Fibroblast of skin of abdomen (primary cell): ENCODE measurements at regions not wholly inside any gene's neighbourhood (a gene's known extent, or its start where the extent isn't known, plus 50 kb on each side); places are given as distances from the start of the nearest gene placed in this dataset.
A peak's percentile ranks its signal among the peaks of the same experiment; 100 is the strongest.

ENCODE experiments used
- DNase-seq: peaks from one replicate; pipeline ENCODE4 v3.0.0-alpha.2; 2013

DNA sequence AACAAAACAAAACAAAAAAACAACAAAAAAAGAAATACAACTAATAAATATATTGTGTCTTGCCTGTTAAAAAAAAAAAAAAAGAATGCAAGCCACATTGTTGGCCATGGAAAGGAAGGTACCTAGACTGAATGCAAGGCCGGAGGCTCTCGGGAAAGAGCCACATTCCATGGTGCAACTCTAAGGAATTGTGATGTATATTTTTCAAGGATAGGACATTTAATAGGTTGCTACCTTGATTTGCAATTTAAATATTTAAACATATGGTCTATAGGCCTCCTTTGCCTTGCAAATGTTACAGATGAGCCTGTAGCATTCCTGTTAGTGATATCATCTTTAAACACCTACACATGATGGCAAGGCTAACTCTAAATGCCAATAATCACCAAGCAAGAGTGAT is 650.9 kb downstream of the TOX3 start:
- no peak for DNase-seq

DNA sequence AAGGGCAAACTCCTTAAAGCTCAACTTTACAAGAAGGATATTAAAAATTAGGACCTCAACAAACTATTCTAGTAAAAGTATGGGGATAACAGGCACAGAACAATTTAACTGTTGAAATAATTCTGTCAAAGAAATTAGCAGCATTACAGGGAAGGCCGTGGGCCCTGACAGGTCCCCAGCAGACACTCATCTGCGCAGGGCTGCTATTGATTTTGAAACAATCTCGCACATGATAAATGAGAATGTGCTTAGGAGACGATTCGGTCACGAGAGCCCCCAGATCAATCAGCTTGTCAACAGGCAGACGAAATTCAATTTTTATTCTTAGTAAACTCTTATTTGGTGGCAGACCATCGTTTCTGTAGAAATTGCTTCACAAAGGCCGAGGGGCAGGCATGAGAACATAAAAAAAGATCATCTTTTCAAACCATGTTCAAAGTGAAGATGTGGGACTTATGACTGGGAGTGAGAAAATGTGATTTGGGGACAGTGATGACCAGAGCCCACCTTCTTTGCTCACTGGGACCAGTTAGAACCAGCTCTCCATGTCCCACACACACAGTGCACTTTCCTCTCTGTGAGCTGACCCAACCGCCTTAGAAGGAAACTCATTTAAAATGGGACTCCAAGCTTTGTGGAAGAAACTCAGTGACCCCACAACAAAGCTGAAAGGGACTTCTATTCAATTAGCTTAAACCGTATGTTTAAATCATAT is 654.5 kb downstream of the TOX3 start:
- DNase-seq = no peak

DNA sequence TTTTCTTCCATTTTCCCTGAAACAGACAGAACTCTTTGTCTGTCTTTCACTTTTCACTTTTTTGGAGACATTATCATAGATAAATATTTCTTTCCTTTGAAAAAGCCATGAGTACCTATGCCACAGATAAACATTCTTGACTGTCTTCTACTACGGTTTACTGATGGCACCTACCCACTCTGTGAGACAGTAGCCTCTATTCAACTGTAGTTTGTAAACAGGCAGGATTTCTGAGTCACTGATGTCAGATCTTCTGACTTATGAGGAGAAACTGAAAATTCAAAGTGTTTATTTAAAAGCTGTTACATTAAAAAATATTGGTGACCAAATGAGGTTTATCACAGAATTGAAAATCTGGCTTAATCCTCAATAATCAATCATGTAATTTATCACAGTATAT is 658.4 kb downstream of the TOX3 start:
- no peak for DNase-seq

DNA sequence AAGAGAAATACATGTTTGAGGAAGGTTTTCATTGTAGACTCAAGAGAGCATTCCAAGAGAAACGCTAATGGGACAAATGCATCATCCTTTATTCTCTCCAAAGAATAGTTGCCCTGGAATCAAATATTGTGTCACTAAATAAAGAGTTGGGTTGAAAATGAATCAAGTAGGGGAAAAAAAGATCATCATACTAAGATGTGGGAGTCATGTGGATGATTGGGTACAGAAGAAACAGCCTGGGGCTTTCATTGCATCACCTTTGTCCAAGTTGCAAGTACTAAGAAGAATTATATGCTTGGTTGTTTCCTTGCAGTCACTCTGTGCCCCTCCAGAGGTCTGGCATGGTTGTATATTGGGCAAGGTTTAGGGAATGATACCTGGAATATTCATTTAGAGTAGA is 658.9 kb downstream of the TOX3 start:
- DNase-seq = no peak

DNA sequence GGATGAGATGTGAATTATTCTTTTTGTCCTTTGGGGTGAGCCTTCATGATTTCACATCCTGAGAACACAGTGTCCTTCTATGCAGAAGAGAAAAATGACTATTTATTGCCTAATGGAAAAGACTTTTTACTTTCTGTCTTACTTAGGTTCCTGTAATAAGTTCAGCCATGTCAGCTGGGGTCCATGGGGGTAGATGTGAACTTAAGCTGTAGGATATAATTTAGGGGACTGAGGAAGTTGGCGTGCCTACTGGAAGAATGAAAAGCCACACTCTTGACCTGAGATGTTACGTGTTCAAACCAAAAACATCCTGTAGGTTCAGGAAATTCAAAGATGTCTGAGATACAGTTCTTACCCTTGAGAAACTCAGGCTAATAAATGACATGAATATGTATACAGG is 660.5 kb downstream of the TOX3 start:
- no peak for DNase-seq

DNA sequence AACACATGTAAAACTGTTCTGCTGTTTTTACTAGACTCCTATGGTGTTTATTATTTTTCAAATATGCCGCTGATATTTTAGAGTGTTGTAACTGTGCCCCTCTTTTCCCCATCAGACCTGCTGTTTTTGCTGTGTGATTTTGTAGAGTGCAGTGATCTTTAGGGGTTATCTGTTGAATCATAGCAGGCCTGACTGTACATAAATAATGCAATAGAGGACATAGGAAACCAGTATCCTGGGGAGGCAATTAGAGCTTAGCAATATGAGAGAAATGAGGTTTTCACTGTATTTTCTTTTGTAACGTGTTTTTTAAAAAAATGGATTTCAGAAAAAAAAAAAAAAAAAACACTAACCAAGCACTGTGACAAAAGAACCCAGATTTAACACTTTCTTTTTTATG is 662.2 kb downstream of the TOX3 start:
- no peak for DNase-seq

DNA sequence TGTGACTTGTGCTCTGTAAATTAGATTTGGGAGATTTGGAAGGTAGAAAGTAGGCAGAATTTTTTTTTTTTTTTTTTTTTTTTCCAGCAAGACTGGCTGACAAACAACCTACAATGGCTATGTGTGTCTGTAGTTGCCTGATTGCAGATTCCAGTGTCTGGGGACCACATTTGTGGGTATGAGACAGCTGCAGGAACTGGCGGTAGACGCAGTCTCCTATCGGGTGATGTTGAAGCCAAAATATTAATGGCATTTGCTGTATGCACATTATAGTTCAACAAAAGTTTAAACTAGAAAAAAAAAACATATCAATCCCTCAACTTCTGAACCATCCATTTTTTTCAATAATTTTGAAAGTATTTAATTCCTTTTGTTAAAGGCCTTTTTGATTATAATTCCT is 665.2 kb downstream of the TOX3 start:
- DNase-seq = peak; percentile 76

DNA sequence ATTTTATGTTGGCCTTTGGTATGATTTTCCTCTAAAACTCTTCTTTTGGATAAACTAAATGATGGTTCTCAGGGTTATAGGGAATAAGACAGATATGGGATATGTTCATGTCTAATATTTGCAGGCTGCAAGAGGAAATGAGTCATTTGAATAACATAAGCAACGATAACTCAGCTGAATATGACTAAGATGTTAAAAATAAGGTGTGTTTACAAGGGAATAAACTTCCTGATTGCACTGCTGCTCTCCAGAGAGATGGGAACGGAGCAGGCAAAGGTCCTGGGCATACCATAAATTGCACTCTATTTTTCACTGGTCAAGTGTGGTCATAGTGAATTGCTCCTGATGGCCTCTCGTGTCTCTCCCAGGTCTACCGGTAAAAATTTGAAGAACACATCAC is 666.2 kb downstream of the TOX3 start:
- DNase-seq = peak; percentile 65

DNA sequence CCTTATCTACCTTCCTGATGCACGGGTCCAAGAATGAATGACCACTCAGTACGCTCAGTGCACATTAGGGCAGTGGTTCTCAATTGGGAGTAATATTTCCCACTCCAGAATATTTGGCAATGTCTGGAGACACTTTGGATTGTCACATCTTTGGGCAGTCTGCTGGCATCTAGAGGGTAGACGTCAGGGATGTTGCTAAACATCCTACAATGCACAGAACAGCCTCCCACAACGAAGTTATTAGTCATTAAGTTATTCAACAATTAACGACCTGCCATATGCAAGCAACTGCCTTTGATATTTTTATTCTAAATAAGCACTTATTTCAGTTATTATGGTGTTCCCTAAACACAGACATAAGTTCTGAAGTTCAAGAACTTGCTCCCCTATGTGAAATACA is 669.3 kb downstream of the TOX3 start:
- no peak for DNase-seq

DNA sequence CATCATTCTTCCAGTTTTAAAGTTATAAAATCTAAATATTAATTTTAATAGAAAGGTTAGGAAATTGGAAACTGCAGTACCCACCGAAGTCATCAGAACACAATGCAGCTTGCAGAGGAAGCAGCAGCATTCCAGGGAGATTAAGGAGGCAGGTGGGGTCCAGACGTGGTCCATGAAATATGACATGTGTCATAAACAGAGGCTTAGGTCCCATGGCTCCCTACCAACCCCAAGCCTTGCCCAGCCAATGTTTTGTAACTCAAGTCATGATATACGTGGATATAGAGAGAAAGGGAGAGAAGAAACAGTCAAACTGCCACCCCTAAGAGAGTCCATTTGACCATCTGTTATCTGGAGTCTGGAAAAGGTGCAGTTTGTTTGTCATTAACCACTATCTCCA is 670.0 kb downstream of the TOX3 start:
- DNase-seq = peak; percentile 38

DNA sequence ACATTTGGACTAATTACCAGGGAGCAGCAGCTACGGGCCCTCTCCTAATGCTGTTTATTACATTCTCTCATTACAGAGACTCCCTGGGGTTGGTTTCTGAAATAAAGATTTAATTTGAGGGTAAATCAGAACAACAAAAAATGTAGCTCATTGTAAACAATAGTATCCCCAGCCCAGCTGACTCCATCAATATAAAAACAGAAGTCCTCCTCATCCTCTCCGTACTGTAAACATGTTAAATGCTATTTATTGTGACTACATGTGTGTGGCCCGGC is 670.4 kb downstream of the TOX3 start:
- no peak for DNase-seq

DNA sequence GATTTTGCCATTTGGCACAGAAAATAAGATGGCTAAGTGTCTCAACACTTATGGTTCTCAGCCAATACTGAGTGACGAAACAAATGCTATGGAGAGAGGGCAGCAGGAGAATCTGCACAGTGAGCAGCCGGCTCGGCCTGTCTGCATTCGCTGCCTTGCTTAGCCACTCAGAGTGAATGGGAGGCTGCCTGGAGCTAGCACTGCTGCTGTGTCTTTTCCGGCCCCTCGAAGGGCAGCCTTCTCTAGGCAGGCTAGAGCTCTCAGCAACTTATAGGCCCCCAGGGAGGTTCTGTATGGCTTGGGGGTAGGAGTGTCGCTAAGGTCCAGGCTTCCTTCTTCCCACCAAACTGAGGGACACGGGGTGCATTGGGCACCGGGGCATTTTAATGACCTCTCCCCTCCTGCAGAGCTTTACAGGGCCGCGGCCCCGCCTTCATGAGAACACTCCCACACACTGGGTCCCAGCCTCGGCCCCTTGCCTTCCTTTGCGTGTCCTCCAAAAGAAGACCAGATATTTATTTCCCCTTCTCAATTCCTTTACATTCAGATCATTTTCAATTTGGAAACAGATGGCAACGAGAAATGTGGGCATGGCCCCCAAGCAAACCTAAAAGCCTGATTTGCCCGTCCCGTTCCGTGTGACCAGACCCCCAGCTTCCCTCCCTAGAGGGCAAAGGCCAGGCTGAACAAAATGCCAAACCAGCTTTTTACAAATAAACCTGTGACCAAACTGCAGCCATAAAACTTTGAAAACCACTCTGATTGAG is 670.9 kb downstream of the TOX3 start:
- no peak for DNase-seq

DNA sequence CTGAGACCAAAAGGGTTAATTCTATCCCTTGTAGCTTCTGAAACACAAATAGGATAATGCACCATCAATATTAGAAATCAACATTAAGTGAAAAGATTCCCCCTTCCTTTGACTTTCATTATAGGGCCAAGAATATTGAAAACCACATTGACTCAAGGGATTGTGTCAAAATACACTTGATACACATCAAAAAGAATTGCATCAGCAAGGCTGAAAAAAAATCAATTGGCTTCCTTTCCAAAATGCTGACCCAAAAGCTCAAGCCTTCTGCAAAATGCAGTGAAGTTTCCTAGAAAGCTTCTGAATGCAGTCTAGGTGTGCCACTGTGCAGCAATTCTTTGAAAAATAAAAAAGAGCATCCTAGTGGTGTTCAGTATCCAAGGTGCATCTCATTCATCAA is 674.4 kb downstream of the TOX3 start:
- DNase-seq = no peak

DNA sequence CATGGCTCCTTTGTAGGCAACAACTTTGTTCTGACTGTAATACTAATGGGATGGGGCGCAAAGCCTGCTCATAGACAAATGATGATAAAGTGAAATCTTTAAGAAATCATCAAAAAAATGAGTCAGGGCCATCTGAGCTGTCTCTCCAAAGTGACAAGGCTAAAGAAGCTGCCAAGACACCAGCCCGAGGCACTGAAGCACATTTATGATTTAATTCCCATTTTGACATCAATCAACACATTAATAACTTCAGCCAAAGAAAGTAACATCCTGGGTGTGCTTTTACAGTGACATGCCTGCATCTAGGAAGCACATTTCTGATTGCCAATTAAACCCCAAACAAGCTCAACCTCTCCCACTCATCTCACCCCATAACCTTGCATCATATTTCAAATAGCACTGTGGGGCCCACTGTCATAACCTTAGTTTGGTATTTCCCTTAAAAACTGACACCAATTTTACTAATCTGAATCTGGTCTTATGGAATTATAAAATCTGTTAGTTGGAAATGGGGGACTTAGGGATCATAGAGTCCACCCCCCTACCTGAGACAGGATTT is 676.6 kb downstream of the TOX3 start:
- DNase-seq = no peak

DNA sequence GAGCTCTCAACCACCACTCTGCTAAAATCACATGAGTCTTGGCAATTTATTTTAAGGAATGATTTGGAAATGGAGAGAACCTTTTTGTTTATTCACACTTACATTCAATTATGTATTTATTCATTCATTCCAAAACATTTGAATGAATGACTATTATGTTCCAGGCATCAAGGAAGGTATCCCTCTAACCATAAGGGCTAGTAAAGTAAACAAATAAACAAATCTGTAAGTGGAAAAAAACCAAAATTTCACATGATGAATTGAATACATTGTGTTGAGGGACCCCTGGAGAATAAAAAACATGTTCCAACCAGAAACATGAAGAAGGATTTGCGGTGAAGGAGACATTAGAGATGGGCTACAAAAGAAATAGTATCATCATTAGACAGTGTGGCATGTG is 677.8 kb downstream of the TOX3 start:
- DNase-seq = no peak

DNA sequence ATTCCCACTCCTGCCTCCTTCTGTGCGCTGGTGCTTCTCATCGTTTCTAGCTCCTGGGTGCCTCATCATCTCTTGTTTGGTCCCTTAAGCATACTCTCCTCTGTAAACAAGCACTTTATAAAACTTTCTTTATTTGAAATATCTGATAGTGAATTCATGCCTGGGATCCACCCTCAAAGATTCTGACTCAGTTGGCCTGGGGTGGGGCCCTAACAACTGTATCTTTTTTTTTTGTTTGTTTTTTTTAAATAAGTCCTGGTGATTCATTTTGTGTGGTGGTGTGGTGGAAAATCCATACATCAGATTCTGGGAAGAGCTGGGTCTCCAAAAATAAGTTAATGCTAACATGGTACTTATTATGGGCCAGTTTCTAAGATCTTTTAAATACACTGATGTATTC is 678.3 kb downstream of the TOX3 start:
- no peak for DNase-seq

DNA sequence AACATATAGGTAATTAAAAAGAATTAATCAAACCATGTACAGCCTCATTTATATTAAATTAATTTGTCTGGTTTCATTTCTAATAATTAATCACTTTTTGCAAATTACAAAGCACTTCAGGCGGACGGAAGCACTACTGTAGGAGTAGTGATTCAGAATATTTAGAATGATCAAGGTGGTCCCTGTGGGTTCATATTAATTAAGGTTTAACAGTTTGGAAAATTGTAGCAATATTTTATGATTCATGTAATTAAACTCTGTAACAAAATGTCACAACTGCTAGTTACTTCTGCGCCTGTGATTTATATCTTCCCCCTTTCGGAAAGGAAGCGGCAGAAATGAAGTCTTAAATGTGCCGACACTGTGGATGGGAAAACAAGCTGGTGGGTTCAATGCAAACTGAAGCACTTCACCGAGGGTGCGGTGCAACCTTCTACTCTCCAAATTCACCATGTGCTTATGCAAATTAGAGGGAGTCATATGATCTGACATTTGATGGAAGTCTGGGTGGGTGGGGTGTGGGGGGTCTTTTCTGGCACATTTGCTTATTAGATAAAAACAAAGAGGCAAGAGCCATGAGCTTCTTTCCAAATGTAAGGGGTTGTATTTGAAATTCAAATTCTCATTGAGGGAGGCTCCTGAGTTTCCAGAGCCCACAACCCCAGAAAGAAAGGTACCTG is 679.4 kb downstream of the TOX3 start:
- no peak for DNase-seq

DNA sequence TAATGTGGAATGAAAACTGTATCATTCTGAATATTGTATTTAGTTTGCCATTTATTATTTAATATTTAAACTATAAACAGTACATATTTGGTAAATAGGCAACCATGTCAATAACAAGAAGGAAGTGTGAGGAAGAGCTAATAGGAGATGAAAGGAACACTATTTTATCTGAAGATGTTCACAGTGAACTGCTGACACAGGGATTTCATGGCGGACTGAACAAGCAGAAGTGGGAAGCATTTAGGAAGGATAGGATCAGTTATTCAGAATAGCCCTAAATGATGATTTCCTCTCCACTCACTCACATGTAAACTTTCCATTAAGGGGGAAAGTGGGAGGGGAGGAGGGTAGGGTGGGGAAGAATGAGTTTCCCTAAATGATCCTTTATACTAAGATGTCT is 682.4 kb downstream of the TOX3 start:
- DNase-seq = no peak

DNA sequence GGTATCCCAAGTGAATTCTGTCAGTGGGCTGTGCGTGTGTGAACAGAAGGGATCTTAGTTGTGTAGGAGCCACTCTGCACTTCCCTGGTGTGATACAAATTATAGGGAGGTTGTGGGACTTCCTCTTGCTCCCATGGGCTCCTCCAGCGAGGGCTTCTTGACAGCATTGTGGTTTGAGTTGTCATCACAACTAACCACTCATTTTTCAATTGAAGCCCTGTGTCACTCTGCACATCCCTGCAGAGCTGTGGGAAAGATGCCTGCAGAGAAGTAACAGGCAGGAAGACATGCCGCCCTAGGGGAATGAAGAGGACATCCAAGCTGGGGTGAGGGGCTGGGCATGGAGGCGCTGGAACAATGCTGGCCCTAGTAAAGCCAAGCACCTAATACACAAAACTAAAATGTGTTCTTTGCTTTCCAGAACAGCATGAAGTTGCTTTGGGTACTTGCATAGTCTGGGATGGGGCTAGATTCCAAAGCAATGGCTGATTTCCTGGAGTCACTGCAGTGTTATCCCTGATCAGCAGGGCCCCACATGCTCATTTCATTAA is 692.5 kb downstream of the TOX3 start:
- peak; percentile 68 for DNase-seq

DNA sequence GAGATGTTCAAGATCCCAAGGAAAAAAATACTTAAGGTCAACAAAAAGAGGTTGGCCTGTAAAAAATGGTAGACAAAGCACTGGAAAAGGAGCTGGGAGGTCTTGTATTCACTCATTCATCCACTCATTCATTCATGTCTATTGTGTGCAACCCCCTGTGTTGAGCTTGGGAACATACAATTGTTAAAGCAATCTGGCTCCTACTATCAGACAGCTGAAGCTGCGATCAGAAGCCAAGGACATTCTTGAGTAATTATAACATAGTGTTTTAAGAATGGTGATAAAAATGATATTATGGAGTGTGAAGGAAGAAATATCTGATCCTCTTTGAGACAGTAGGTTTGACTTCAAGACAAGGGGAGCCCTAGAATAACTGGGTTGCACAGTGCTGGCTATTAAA is 693.4 kb downstream of the TOX3 start:
- DNase-seq = no peak

DNA sequence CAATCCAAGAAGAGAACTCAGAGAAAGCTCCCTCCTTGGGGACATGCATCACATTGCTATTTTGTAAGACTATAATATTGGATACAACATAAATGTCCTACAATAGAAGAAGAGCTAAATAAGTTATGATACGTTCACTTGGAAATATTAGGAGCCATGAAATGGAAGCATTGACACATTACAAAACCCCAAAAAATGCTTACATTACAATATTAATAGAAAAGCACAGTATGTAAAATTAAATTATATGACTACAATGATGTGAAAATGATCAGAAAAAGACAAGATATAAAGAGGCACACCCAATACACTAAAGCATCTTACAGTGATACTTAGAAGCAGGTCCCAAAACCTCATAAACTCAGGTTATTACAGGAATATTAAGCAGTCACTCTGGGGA is 694.1 kb downstream of the TOX3 start:
- no peak for DNase-seq

DNA sequence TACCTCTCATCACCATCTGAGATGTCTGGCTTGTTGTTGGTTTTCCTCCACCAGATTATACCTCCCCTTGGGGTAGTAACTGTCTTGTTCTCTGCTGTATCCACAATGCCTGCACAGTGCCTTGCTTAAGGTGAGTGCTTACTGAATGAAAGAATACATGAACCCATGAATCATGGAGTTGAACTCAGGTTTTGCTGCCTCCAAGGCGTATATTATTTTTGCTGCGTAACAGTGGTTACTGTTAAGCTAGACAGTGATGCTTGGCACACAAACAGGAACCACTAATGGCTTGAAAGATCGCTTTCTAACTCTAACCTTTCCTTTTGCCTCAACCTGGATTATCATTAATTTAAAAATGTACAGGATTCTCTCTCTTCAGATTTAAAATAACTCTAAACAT is 695.8 kb downstream of the TOX3 start:
- DNase-seq = no peak

DNA sequence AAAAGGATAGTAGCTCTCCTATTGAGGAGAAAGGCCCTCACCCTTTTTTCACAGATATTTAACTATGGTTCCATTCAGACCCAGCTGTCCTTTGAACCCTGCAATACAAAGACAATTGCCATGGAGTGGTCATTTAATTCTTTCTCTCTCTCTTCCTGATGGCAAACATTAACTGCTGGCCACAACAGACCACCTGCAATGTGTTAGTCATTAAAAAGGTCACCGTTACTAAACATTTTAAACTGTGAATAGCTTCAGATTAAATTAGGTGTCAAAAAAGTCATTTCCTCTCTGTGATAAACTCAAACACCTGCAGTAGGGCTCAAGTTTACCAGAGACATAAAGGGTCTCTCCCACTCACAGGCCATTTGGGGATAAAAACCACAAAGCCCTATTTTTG is 697.2 kb downstream of the TOX3 start:
- DNase-seq = no peak
